HG03196 (cell line): ENCODE measurements at regions not wholly inside any gene's neighbourhood (a gene's known extent, or its start where the extent isn't known, plus 50 kb on each side); places are given as distances from the start of the nearest gene placed in this dataset.

Experiments
- ATAC-seq: cut with Tn5 transposase; IDR thresholded peaks from one replicate; pipeline ENCODE4 v1.9.1; 2021; ENCODE audit not compliant: unreplicated experiment

GRCh38 chr15:31272558-31273257 is 53.9 kb upstream of the KLF13 start:
- ATAC-seq, result no peak

- no peak for ATAC-seq
Observed at GRCh38 chr15:31273258-31273941, 53.2 kb upstream of the KLF13 start.

GRCh38 chr15:31274496-31275330 is 51.9 kb upstream of the KLF13 start:
- ATAC-seq, result no peak

- ATAC-seq, result no peak
Observed at GRCh38 chr15:31275331-31276262, 51.0 kb upstream of the KLF13 start.

- ATAC-seq, result no peak
Observed at GRCh38 chr15:31276596-31277298, 49.9 kb upstream of the KLF13 start.
